ENCODE measurements at regions not wholly inside any gene's neighbourhood (a gene's known extent, or its start where the extent isn't known, plus 50 kb on each side); places are given as distances from the start of the nearest gene placed in this dataset.

DNA sequence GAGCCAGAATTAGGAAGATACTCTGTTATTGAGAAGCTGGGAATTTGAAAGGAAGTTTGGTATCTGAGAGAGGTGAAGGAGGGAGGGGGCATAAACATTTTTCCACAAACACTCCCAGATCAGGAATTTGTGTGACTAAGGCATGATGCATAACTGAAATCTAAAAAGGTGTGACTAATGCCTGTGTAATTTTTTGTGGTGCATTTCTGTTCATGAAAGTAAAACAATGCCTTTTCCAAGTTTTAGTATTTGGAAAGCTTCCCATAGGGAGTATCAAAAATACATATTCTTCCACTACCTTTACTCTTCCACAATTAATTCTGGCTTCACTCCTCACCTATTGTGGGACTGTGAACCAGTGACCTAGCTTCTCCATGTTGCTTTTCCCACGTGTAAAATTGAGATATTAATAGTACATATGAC, 56.4 kb upstream of the CAV2 start:
- no peak overlapping the region for H3K4me3 ChIP-seq

DNA sequence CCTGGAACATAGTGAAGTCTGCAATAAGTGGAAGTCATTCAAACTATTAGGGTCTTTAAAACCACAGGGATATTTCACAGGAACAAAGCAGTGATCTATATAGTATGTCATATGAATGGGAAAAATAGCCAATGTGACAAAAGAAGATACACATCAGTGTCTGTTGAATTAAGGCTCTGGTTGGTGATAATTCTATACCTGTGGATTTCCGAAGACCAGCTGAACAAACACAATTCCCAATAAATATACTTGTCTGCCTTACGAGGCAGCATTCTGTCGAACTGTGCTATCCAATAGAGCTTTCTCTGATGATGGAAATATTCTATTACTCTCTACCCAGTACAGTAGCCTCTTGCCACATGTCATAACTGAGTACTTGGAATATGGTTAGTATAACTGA, 55.9 kb upstream of the CAV2 start:
- H3K9me3 ChIP-seq: no peaks in the 10 kb centered on the region
- no peak for DNase-seq (ENCODE audit: extremely low spot score)
- WGBS: 91% methylated on average over 3 of the region's 3 CpGs
- peaks cover 25 to 58% (median 33%) of the 10 kb centered on the region in 4 donors for H3K4me1 ChIP-seq
- no peak overlapping the region for H3K4me3 ChIP-seq
- peak overlapping the region in 3 of 4 donors; percentile 49 to 55 (median 50) for H3K27ac ChIP-seq (replicated peaks in 1 of 4)
- H3K27me3 ChIP-seq: no peaks in the 10 kb centered on the region
- intact Hi-C loops (cut with DNase I): no loop called here
- H3K36me3 ChIP-seq: no peaks in the 10 kb centered on the region
- TF ChIP-seq POLR2AphosphoS5 (IDR thresholded peaks at IDR 0.05) (no peak), EP300 (IDR thresholded peaks at IDR 0.05) (no peak), POLR2A (IDR thresholded peaks at IDR 0.05; ENCODE audit: low read depth) (no peak)
- TF ChIP-seq, protein P1, sequence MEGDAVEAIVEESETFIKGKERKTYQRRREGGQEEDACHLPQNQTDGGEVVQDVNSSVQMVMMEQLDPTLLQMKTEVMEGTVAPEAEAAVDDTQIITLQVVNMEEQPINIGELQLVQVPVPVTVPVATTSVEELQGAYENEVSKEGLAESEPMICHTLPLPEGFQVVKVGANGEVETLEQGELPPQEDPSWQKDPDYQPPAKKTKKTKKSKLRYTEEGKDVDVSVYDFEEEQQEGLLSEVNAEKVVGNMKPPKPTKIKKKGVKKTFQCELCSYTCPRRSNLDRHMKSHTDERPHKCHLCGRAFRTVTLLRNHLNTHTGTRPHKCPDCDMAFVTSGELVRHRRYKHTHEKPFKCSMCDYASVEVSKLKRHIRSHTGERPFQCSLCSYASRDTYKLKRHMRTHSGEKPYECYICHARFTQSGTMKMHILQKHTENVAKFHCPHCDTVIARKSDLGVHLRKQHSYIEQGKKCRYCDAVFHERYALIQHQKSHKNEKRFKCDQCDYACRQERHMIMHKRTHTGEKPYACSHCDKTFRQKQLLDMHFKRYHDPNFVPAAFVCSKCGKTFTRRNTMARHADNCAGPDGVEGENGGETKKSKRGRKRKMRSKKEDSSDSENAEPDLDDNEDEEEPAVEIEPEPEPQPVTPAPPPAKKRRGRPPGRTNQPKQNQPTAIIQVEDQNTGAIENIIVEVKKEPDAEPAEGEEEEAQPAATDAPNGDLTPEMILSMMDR (IDR thresholded peaks at IDR 0.05): no peak

More for the DNA sequence above, 56.4 kb upstream of the CAV2 start:
- Histone ChIP-seq H3K4me1 (peaks cover 22 to 52% (median 30%) of the 10 kb centered on the region in 4 donors), H3K36me3 (no peaks in the 10 kb centered on the region), H3K9me3 (no peaks in the 10 kb centered on the region), H3K27ac (replicated peaks in 1 of 4) (peak overlapping the region; percentile 4 to 55 (median 50)), H3K27me3 (no peaks in the 10 kb centered on the region)
- 27% methylated on average over 1 of the region's 1 CpG for WGBS
- intact Hi-C loops (cut with DNase I): no loop called here
- peak in 1 of 2 donors; percentile 63 for TF ChIP-seq POLR2AphosphoS5 (IDR thresholded peaks at IDR 0.05)
- no peak for TF ChIP-seq EP300 (IDR thresholded peaks at IDR 0.05)
- TF ChIP-seq, protein P1 (IDR thresholded peaks at IDR 0.05): no peak
- TF ChIP-seq POLR2A (IDR thresholded peaks at IDR 0.05; ENCODE audit: low read depth): no peak
- no peak for DNase-seq (ENCODE audit: extremely low spot score)

DNA sequence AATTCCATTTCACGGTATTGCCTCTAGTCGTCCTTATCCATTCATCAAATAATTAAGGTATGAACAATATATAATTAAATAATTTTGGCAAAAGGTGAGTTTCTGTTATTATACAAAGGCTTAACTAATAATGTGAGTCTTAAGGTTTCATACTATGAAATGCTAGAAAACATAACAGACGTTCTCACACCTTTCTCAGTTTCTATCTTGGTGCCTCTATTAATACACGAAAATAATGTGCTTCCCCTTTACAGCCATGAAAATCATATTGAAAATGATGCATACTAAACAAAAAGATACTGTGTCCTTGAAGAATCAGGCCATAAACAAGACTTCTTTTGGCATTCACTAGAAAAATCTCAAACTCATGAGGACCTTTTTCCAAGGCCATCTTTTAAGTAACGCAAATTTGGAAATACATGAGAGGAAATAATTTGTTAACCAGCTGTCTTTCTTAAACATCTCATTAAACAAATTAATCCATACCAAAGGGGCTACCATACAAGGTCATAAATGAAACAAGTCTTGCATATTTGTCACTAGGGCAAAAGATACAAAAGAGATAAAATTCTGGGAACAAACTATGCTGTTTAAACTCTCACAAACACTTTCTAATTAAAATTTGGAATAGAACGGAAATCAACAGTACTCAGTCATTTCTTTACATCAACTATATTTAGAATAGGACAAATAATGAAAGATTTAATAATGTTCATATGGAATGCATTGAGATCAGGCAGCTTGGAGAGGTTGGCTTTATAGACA, 53.9 kb upstream of the CAV2 start:
- DNase-seq (ENCODE audit: extremely low spot score): no peak
- intact Hi-C loops (cut with DNase I): loop anchor here (5.0 kb wide), 3 partner anchors 52 to 173 kb away; partner anchors contain the start of genes CAV1 and CAV2
- Histone ChIP-seq H3K9me3 (no peaks in the 10 kb centered on the region), H3K4me1 (peaks cover 22 to 69% (median 50%) of the 10 kb centered on the region in 4 donors), H3K27me3 (no peaks in the 10 kb centered on the region), H3K4me3 (no peak overlapping the region), H3K27ac (replicated peaks in 1 of 4) (peak overlapping the region in 3 of 4 donors; percentile 54 to 75 (median 60)), H3K36me3 (no peaks in the 10 kb centered on the region)
- TF ChIP-seq EP300 (IDR thresholded peaks at IDR 0.05): no peak
- WGBS: 73% methylated on average over 6 of the region's 6 CpGs

DNA sequence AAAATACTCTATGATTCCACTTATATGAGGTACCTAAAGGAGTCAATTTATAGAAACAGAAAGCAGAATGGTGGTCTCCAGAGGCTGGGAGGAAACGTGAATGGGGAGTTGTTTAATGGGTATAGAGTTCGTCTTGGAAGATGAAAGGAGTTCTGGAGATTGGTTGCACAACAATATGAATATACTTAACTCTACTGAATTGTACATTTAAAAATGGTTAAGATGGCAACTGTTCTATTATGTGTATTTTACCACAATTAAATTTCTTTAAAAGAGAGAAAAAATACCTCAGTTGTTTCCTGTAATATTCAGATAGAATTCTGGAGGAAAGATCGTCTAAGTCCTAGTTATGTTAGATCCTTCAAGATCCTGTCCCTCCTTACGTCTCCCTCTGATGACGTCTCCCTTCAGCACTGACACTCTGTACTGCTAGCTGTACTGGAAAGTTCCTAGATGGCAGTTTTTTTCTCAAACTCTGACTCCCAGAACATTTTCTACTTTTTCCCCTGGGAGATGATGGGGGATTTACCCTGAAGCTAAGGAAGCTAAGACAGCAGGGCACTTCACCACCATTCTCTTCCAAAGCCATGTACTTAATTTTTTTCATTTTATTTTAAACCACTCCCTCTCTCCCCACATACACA, 53.2 kb upstream of the CAV2 start:
- H3K9me3 ChIP-seq: no peaks in the 10 kb centered on the region
- 67% methylated on average over 5 of the region's 5 CpGs for WGBS
- TF ChIP-seq POLR2AphosphoS5 (IDR thresholded peaks at IDR 0.05) (peak; percentile 49 to 53), POLR2A (IDR thresholded peaks at IDR 0.05; ENCODE audit: low read depth) (no peak), EP300 (IDR thresholded peaks at IDR 0.05) (no peak)
- TF ChIP-seq, protein P1 (IDR thresholded peaks at IDR 0.05): no peak
- no peaks in the 10 kb centered on the region for H3K27me3 ChIP-seq
- H3K4me3 ChIP-seq: no peak overlapping the region
- no peaks in the 10 kb centered on the region for H3K36me3 ChIP-seq
- intact Hi-C loops (cut with DNase I): loop anchor here (5.0 kb wide), 3 partner anchors 51 to 174 kb away; partner anchors contain the start of genes CAV1 and CAV2
- peak overlapping the region; percentile 0 to 75 (median 57) for H3K27ac ChIP-seq (replicated peaks in 1 of 4)
- no peak for DNase-seq (ENCODE audit: extremely low spot score)
- peaks cover 18 to 69% (median 50%) of the 10 kb centered on the region in 4 donors for H3K4me1 ChIP-seq

DNA sequence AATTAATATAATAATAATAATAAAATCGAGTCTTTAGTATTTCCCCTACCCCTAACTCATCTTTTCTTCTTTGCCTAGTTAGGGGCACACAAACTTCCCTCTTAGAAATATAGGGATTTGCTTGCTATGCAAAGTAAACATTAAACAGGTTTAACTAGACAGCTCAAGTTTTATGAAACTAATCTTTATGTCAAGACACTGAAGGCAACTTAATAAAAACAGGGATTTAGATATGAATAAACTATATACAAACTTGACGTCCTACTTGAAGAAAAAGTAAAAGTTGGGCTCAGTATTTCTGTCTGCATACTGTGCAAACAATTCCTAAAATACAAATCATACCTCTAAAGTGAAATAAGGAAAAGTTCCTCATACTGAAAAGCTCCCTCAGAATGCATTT, 52.1 kb upstream of the CAV2 start:
- peak overlapping the region; percentile 54 to 75 (median 65) for H3K27ac ChIP-seq (replicated peaks in 1 of 4)
- WGBS: 55% methylated on average over 2 of the region's 2 CpGs
- peaks cover 14 to 64% (median 50%) of the 10 kb centered on the region in 4 donors for H3K4me1 ChIP-seq
- no peak for DNase-seq (ENCODE audit: extremely low spot score)
- no peaks in the 10 kb centered on the region for H3K27me3 ChIP-seq
- TF ChIP-seq, protein P1 (IDR thresholded peaks at IDR 0.05): no peak
- no peak for TF ChIP-seq EP300 (IDR thresholded peaks at IDR 0.05)
- no peak for TF ChIP-seq POLR2AphosphoS5 (IDR thresholded peaks at IDR 0.05)
- TF ChIP-seq POLR2A (IDR thresholded peaks at IDR 0.05; ENCODE audit: low read depth): no peak
- H3K36me3 ChIP-seq: no peaks in the 10 kb centered on the region
- intact Hi-C loops (cut with DNase I): loop anchor here (5.0 kb wide), 3 partner anchors 50 to 175 kb away; partner anchors contain the start of genes CAV1 and CAV2
- no peaks in the 10 kb centered on the region for H3K9me3 ChIP-seq
- H3K4me3 ChIP-seq: no peak overlapping the region

Data from esophagus muscularis mucosa (tissue), 4 donors.